ENCODE measurements at regions not wholly inside any gene's neighbourhood (a gene's known extent, or its start where the extent isn't known, plus 50 kb on each side); places are given as distances from the start of the nearest gene placed in this dataset.
A peak's percentile ranks its signal among the peaks of the same experiment; 100 is the strongest.

DNA sequence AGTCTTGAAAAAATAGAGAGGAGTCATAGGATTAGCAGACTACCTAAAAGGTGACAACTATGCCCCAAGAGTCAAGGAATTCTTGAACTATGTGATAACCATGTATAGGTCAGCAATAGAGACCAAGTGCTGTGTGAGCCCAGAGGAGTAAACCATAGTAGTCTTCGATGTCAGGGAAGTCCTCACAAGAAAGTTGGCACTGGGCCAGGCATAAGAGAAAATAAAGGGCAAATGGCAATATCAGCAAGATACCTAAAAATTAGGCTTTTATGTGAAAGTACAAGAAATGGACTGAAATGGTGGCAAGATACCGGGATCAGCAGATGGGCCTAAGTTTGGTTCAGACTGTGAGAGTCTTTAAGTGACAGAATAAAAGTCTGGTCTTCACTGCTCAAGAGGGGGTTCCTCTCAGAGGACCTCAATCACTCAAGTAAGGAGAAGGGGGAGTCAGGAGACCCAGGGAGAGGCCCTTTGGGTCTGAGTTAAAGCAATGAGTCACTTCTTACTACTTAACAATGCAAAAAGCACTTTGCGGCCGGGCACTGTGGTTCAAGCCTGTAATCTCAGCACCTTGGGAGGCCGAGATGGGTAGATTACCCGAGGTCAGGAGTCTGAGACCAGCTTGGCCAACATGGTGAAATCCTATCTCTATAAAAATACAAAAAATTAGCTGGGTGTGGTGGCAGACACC is 95.0 kb downstream of the TEX35 start:
- DNase-seq (ENCODE audit: low spot score), result no peak

DNA sequence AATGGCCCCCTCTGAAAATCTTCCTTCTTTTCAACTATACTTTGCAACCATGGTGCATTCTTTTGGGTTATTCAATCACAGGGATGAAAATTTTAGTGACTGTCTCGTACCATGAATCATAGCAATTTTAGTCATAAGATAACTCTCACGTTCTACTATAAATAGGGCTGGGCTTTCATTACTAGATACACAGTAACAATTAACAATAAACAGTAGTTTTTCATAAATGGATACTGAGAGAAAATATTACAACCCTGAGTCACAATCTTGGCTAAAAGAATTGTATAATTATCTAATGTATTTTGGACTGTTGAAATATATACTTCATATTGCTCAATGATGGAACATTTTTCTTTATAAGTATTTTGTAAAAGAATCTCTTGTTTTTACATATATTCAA is 96.1 kb downstream of the TEX35 start:
- DNase-seq (ENCODE audit: low spot score), result peak; percentile 58

DNA sequence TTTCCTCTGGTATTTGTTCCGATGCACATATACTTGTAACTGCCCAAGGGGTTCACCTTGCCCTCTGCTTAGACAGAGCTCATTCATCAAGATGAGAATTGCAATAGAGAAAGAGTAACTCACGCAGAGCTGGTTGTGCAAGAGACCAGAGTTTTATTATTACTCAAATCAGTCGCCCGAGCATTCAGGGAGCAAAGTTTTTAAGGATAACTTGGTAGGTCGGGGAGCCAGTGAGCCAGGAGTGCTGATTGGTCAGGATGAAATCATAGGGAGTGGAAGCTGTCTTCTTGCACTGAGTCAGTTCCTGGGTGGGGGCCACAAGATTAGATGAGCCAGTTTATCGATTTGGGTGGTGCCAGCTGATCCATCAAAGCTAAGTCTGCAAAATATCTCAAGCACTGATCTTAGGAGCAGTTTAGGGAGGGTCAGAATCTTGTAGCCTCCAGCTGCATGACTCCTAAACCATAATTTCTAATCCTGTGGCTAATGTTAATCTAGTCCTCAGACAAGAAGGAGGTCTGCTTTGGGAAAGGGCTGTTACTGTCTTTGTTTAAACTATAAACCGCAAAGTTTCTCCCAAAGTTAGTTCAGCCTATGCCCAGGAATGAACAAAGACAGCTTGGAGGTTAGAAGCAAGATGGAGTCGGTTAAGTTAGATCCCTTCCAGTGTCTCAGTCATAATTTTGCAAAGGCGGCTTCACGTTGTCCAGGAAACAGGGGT is 97.9 kb downstream of the TEX35 start:
- peak; percentile 31 for DNase-seq (ENCODE audit: low spot score)

DNA sequence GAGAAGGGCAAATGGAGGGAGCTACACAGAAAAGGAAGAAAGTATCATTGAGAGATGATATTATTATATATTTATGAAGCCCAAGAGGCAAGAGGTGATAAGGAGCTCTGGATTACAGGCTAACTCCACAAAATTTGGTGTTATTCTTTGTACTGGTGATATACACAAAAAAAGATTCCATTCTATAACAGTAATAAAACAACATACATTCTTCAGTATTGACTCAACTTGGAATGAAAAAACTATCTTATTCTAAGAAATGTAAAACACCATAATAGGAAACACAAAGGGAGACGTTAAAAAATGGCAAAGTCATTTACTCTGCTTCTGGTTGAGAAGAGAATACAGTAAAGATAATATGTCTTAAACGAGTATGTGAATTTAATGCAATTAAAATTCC is 99.4 kb downstream of the TEX35 start:
- DNase-seq (ENCODE audit: low spot score), result peak; percentile 47

DNA sequence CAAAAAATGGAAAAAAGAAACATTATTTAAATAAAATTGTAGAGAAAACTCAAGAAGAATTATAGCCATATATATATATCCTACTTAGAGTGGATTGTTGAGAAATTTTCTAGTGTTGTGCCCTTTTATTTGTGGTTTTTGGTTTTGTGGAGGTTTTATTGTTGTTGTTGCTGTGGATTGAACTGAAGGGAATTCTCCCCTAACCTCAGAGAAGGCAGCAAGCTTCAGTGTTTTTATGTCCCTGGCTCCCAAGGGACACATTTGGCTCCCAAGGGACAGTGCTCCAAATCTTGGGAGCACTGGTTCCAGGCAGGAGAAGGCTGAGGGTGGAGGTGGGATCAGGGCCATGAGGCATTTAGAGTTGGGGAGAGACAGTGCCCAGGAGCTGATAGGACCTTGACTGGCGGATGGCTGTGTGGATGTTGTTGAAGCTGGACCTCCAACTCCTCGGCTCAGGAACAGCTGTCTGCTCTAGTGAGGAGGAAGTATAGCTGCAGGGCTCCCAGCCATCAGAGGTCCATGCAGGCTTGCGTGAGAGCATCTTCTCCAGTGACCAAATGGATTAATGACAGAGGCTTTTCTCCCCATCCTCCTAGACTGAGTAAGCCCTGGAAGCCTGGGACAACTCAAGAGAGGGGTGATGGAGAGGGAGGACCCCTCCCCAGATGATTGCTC is 100.5 kb downstream of the TEX35 start:
- DNase-seq (ENCODE audit: low spot score), result no peak

DNA sequence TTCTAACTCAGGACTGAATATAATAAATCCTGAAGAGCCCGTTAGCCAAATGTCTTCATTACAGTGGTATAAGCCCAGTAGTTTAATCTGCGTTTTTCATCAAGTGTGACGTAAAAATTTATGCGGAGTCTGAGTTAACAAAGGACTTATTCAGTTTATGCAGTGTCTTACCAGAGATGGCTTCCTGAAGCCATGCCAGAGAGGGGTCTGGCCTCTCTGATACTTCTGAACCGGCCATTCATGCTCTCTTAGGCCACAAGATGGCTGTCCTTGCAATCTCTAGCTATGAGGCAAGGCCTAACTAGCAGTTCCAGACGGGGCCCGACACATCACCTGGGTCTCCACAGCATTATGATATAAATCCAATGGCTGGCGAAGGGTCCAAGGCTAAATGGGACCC is 101.4 kb downstream of the TEX35 start:
- DNase-seq (ENCODE audit: low spot score), result no peak

DNA sequence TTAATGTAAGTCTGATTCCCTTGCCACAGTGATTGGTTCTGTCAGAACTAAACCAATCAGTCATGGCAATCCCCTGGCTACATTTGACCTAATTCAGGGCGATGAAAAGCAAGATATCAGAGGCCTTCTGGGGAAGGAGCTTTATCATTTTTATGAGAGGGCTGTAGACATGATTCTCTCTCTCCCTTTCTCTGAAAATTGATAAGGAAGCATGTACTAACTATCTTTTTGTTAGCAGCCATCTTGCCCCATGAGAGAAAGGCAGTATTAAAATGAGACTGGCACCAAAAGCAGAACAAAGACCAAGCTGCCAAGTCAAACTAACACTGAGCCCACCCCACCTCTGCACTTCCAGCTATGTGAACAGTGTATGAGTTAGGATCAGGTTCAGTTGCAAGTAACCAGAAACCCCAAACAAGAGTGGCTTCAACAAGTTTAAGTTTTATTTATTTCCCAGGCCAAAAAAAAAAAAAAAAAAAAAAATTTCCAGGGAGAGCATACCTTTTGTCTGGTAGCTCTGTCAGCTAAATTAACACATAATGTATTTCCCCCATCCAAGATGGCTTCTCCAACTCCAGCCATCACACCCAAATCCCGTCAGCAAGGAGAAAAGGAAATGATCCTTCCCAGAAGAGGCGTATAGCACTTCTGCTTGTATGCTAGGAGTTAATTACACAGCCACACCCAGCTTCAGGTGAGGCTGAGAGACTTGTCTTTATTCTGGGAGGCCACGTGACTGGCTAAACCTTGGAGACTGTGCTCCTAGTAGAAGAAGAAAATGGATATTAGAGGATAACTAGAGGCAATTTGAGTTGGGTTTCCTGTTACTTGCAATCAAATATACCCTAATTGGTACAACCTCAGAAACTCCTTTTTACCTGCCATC is 105.8 kb upstream of the RALGPS2 start:
- DNase-seq (ENCODE audit: low spot score), result no peak

DNA sequence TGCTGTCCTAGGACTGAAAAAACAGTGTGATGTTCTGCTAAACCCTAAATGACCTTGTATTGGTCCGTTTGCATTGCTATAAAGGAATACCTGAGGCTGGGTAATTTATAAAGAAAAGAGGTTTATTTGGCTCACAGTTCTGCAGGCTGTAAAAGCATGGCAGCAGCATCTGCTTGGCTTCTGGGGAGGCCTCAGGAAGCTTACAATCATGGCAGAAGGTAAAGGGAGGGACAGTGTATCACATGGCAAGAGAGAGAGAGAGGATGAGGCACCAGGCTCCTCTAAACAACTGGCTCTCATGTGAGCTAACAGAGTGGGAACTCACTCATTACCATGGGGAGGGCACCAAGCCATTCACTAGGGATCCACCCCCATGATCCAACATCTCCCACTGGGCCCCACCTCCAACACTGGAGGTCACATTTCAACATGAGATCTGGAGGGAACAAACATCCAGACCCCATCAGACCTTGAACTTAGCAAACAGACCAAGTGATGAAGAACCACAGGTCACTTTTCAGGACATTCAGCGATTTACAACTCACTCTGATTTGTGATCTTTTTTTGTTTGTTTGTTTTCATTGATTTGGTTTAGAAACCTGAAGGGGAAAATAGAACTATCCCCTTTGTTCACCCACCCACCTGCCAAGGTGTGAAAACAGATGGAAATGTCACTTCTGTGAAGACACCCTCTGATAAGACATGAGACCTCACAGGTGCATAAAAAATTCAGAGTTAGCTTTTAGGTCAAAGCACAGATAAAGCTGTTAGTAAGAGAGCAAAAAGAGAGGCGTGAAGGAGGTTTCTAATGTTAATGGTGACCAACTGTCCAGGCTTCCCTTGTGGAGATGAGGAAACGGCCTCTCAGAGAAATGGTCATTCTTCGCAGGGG is 104.2 kb upstream of the RALGPS2 start:
- DNase-seq (ENCODE audit: low spot score), result no peak

DNA sequence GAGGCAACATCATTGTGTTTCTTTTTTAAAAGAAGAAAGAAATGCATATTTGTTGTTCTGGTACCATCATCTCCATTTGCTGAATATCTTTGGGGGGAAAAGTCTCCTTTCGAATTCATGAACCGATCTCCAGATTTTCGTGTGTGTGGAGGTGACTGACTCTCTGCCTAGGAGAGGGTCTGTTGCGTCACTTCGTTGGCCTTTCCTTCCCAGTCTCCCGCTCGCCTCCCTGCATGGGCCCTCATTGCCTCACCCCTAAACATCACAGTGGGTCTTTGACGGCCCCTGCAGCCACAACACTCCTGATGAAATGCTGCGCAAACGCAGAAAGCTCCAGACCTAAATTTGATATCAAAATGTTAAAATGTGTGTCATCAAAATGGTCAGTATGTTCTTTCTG is 103.2 kb upstream of the RALGPS2 start:
- no peak for DNase-seq (ENCODE audit: low spot score)

DNA sequence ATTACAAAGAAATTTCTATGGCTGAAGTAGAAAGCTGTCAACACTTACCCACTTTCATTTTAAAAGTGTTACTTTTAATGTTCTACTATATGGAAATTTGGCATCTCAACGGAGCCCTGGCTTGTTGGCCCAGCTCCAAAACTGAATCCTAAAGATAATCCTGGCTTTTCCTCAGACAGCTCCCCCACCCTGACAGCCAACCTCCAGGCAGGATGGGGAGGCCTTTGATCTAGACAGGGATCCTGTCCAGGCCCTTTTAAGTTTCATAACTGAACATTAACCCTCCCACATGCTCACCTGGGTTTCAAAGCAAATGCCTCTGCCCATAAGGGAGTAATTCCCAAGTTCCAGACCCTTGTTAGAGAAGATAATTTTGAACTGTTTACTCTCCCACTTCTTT is 99.3 kb upstream of the RALGPS2 start:
- DNase-seq (ENCODE audit: low spot score), result no peak

DNA sequence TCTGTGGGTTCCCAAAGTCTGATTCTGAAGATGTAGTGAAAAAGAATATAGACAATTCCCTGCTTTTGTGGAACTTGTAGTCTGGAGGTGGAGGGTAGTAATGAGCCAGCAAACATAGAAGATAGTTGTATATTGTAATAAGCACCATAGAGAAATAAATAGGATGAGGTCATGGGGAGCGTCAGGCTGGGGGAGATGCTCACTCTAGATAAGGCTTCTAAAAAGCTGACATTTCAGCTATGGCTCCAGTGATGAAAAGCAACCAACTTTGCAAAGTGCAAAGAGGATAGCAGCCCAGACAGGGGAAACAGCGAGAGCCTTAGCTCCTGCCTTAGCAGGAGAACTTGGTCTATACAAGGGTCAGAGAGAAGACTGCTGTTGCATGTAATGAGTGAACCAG is 98.0 kb upstream of the RALGPS2 start:
- no peak for DNase-seq (ENCODE audit: low spot score)

DNA sequence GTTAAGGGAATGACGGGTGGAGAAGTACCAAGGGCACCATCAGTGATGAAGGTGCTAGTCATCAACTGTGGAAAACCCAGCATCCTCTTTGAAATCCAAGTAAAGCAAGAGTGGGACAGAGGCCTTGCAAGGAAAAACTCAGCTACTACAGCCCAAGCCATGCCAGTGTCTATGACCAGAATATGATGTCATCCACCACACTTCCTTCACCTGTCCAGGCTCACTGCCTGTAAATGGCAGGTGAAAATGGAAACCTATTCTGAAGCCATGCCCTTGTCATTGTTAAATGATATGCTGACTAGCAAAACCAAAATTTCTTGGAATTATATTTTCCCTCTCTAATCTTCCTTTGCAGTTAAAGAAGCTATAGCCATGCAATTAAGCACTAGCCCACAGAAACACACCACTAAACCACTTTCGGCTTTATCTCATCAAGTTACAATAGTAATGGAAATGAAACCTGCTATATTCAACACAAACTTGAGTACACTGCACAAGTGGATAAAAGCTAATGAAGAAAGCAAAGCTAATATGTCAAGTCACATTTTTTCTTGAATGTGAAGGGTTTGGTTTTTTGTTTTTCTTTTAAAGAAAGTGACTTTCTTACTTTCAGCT is 96.3 kb upstream of the RALGPS2 start:
- DNase-seq (ENCODE audit: low spot score), result no peak

DNA sequence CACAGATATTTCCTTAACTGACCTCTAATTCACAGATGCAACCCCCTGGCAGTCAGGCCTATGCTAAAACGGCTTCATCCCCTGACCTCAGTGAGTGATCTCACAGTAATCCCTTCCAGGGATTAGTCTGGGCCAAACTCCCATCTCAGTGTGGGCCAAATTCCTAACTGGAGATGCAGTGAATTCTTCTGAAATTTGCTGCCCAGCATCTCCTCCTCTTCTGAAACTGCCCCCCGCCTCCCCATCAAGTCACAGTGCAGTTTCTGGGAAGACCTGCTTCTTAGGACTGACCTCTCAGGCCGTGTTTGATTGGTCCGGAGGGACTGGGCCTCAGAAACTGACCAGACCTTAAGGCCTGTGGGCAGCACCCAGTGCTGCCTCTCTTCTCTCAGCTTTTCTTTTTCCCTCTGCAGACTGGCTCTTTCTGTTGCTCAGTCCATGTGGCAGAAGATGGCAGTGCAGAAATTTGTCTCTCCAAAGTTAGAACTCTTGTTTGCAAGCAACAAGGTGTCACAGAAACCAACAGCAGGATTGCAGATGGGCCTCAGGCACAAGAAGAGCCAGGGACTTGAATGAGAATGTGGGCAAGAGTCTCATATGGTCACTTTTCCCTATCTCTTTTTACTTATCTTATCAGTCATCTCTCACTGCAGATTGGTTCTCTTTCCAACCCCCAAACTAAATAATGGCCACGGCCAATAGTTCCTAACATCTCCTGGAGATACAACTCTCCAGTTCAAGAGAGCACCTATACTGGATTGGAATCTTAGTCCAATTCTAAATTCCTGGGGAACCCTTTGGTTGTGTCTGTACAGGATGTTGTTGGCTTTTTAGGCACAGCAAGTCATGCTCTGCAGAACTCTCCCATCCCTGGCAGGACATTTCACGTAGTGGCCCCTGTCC is 95.5 kb upstream of the RALGPS2 start:
- DNase-seq (ENCODE audit: low spot score), result peak; percentile 91

DNA sequence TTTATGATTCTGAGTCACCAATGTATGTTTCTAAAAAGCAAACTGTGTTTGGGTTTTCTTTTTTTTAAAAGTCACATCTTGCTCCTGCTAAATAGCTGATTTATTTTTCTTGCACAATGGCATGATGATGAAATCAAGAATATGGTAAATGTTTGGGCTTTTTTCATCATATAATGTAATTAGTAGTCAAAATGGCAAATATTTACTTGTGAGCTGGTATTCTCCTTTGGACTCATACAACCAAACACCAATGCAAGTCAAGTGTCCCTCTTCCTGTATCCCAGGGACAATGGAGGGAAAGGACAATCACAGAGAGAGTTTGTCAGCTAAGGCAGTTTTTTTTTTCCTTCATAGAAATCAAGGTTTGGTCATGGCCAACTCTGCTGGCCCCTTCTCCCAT is 94.6 kb upstream of the RALGPS2 start:
- DNase-seq (ENCODE audit: low spot score), result no peak

DNA sequence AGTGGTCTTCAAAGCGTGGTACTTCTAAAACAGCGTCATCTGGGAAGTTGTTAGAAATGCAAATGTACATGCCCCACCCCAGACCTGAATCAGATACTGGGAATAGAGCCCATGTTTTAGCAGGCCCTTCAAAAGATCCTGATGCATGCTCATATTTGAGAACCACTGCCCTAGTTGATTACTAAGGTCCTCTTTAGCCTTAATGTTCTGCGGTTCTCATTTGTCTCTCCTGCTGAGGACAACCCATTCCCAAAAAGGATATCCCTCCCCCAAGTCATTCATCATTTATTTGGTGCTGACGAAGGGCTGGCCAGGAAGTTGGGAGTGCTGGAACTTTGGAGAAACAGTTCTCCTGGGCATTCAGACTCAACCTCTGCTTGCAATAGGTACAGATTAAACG is 92.4 kb upstream of the RALGPS2 start:
- DNase-seq (ENCODE audit: low spot score), result peak; percentile 59

DNA sequence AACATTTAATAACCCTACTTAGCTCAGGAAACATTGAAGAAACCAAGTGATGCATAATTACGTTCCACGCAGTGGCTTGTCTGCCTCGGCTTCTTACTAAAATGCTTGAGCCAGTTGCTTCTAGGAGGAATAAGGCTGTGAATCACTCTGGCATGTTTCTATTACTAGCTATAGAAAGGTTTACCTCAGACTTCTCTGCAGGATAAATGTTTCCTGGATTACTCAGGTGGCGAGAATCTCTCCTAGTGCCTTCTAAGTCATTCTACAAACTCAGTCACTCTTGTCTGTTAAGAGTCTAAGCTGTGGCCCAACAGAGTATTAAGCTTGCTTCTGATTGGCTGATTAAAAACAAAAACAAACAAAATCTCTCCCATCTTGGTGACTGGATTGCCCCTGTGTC is 92.0 kb upstream of the RALGPS2 start:
- DNase-seq (ENCODE audit: low spot score), result peak; percentile 56

DNA sequence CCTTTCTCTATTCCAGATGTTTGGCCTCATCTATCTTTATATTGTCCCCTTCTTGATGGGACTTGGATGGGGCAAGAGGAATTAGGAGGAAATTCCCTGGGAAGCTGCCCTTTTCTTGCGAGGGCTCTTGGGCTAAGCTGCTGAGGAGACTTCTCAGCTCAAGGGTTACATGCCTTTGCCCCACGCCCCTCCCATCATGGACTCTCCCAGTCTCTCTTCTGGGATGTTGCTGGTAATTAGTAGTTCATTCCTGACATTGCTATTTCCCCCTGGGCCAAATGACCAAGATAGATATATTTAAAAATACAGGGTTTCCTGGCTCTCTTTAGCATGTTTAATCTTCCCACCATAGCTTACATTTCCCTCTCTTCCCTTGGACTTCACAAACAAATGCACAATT is 90.6 kb upstream of the RALGPS2 start:
- DNase-seq (ENCODE audit: low spot score), result peak; percentile 73

DNA sequence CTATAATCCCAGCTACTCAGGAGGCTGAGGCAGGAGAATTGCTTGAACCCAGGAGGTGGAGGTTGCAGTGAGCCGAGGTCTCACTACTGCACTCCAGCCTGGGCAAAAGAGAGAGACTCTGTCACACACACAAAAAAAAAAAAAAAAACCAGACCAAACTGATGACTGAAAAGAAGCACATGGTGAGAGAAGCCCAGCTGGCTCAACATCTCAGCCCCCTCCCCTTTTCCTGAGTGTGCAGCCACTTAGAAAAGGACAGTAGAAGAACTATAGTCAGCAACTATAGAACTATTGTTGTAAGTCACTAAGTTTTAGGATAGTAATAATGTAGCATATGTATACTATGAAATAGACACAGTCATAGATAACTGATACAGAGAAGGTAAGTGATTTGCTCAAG is 87.2 kb upstream of the RALGPS2 start:
- no peak for DNase-seq (ENCODE audit: low spot score)

DNA sequence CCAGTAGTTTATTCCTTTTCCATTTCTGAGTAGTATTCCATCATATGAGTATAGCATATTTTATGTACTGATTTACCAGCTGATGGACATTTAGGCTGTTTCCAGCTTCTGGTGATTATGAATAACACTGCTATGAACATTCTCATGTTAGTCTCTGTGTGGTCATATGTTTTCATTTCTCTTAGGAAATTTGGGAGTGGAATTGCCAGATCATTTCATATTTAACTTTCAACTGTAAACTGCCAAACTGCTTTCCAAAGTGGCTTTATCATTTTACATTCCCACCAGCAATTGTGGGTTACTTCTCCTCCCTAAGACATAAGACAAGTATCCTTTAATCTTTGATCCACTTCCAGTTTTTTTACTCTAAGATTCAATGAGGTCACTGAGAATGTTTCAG is 85.7 kb upstream of the RALGPS2 start:
- DNase-seq (ENCODE audit: low spot score), result no peak

DNA sequence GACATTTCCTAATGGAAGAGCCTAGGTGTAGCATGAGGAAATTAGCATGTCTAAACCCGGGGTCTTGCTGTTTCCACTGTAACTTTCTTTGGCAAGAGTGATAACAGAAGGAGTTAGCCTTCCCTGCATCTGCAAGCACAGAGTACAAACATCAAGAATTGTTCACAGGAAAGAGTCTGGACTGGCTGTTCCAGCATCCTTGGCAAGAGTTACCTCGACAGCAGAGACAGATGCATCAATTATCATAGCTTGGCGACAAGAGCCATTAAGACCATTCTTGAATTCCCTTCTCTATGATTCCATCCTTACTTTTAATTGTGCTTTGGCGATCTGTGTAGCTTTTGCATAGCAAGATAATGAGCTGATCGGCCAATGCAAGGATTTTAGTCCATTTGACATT is 82.8 kb upstream of the RALGPS2 start:
- no peak for DNase-seq (ENCODE audit: low spot score)
